Osteoblast (primary cell): ENCODE measurements at regions not wholly inside any gene's neighbourhood (a gene's known extent, or its start where the extent isn't known, plus 50 kb on each side); places are given as distances from the start of the nearest gene placed in this dataset.

Experiments
- DNase-seq: peaks from one replicate; pipeline ENCODE4 v3.0.0; 2011; ENCODE audit warnings: low spot score, mixed read lengths; ENCODE audit not compliant: insufficient read length; ENCODE audit errors: missing footprints
- H2AFZ ChIP-seq: 2 replicates; pipeline ENCODE4 v1.6.0; 2011; ENCODE audit warnings: mild to moderate bottlenecking, low read length
- H3K27ac ChIP-seq: 2 replicates; pipeline ENCODE4 v1.5.1; 2011; ENCODE audit warnings: mild to moderate bottlenecking, low read depth, low read length, moderate library complexity
- H3K27me3 ChIP-seq: 2 replicates; pipeline ENCODE4 v1.6.0; 2012; ENCODE audit warnings: mild to moderate bottlenecking, control low read depth, inconsistent platforms, low read length, moderate library complexity; ENCODE audit not compliant: insufficient read depth
- H3K36me3 ChIP-seq: 2 replicates; pipeline ENCODE4 v1.5.1; 2011; ENCODE audit warnings: mild to moderate bottlenecking, low read length, control low read depth, moderate library complexity; ENCODE audit not compliant: insufficient read depth
- H3K4me1 ChIP-seq: 2 replicates; pipeline ENCODE4 v1.5.1; 2011; ENCODE audit warnings: mild to moderate bottlenecking, low read length, control low read depth, moderate library complexity; ENCODE audit not compliant: insufficient read depth
- H3K4me2 ChIP-seq: 2 replicates; pipeline ENCODE4 v1.6.0; 2011; ENCODE audit warnings: mild to moderate bottlenecking, low read length; ENCODE audit not compliant: insufficient read depth
- H3K4me3 ChIP-seq: fragments of 200-600 bp; sonication (generic); 3 replicates; pipeline ENCODE4 v1.5.1; 2012; ENCODE audit warnings: mild to moderate bottlenecking, low read length, inconsistent platforms; ENCODE audit not compliant: insufficient read depth
- H3K79me2 ChIP-seq: 2 replicates; pipeline ENCODE4 v1.6.0; 2012; ENCODE audit warnings: mild to moderate bottlenecking, low read length, control low read depth, inconsistent platforms; ENCODE audit not compliant: insufficient read depth
- H3K9me3 ChIP-seq: 2 replicates; pipeline ENCODE4 v1.5.1; 2011; ENCODE audit warnings: low read depth, low read length, control low read depth
- H4K20me1 ChIP-seq: 2 replicates; pipeline ENCODE4 v1.6.0; 2012; ENCODE audit warnings: mild to moderate bottlenecking, low read length, control low read depth; ENCODE audit not compliant: insufficient read depth
- CTCF ChIP-seq: IDR thresholded peaks from 2 replicates; pipeline ENCODE4 v1.5.1; 2011; ENCODE audit warnings: mild to moderate bottlenecking, low read depth, low read length, moderate library complexity; ENCODE audit errors: extremely low read depth

GRCh38 chr15:46277451-46277850, 642.6 kb downstream of the SQOR start:
- Histone ChIP-seq H4K20me1 (no peaks in the 10 kb centered on the region), H3K27me3 (no peaks in the 10 kb centered on the region), H3K36me3 (no peaks in the 10 kb centered on the region), H3K9me3 (no peaks in the 10 kb centered on the region), H3K4me3 (no peak overlapping the region), H3K27ac (no peak overlapping the region), H3K4me2 (no peak overlapping the region), H2AFZ (no peak overlapping the region), H3K79me2 (no peaks in the 10 kb centered on the region), H3K4me1 (no peaks in the 10 kb centered on the region)
- no peak for DNase-seq
- TF ChIP-seq CTCF: no peak

GRCh38 chr15:46278062-46278461, 643.2 kb downstream of the SQOR start:
- no peaks in the 10 kb centered on the region for H3K9me3 ChIP-seq
- no peak for TF ChIP-seq CTCF
- no peak overlapping the region for H3K27ac ChIP-seq
- H3K4me1 ChIP-seq: no peaks in the 10 kb centered on the region
- H4K20me1 ChIP-seq: no peaks in the 10 kb centered on the region
- no peaks in the 10 kb centered on the region for H3K79me2 ChIP-seq
- no peaks in the 10 kb centered on the region for H3K27me3 ChIP-seq
- H3K36me3 ChIP-seq: no peaks in the 10 kb centered on the region
- H2AFZ ChIP-seq: no peak overlapping the region
- no peak overlapping the region for H3K4me3 ChIP-seq
- no peak overlapping the region for H3K4me2 ChIP-seq
- no peak for DNase-seq

GRCh38 chr15:46278486-46279090, 643.8 kb downstream of the SQOR start:
- Histone ChIP-seq H3K79me2 (no peaks in the 10 kb centered on the region), H3K4me2 (no peak overlapping the region), H3K4me1 (no peaks in the 10 kb centered on the region), H3K27me3 (no peaks in the 10 kb centered on the region), H3K36me3 (no peaks in the 10 kb centered on the region), H3K27ac (no peak overlapping the region), H4K20me1 (no peaks in the 10 kb centered on the region), H3K9me3 (no peaks in the 10 kb centered on the region), H3K4me3 (no peak overlapping the region), H2AFZ (no peak overlapping the region)
- no peak for DNase-seq
- no peak for TF ChIP-seq CTCF

- Histone ChIP-seq H3K4me1 (no peaks in the 10 kb centered on the region), H3K4me3 (no peak overlapping the region), H3K27me3 (no peaks in the 10 kb centered on the region), H3K79me2 (no peaks in the 10 kb centered on the region), H4K20me1 (no peaks in the 10 kb centered on the region), H3K27ac (no peak overlapping the region), H3K9me3 (no peaks in the 10 kb centered on the region), H2AFZ (no peak overlapping the region), H3K4me2 (no peak overlapping the region), H3K36me3 (no peaks in the 10 kb centered on the region)
- TF ChIP-seq CTCF: no peak
- DNase-seq: no peak
Observed at GRCh38 chr15:46280762-46281542, 646.1 kb downstream of the SQOR start.
